ENCODE measurements at regions not wholly inside any gene's neighbourhood (a gene's known extent, or its start where the extent isn't known, plus 50 kb on each side); places are given as distances from the start of the nearest gene placed in this dataset.

DNA sequence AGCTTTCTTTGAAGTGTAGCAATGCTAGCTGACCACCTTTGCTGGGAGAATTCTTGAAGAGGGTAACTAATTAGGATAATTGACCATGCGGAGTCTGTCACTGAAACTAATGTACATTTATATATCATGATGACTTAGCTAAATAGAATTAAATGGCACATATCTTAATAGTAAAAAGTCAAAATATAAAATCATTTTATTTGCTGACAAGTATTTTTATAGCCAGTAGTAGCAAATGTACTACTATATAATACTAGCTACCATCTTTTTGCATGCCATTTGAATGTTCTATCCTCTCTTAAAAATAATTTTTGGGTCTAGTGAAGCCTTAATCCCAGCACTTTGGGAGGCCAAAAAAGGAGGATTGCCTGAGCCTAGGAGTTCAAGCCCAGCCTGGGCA, 605.8 kb upstream of the COX7C start:
- no peak for DNase-seq (ENCODE audit: low read depth)

DNA sequence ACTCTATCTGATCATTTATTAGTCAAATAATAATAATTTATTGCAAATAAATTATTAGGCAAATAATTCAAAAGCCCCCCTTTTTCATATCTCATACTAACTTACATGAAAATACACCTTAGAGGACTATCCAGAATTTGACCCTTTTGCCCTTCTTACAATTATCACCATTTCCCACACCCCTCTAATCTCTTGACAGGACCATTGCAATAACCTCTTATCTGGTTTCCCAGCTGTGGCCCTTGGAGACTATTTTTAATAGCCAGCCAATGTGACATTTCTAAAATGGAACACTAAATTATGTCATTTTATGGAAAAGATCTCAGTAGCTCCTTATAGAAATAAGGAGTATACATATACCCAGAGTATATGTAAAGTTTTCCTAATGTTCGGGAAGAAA, 588.4 kb upstream of the COX7C start:
- no peak for DNase-seq (ENCODE audit: low read depth)

DNA sequence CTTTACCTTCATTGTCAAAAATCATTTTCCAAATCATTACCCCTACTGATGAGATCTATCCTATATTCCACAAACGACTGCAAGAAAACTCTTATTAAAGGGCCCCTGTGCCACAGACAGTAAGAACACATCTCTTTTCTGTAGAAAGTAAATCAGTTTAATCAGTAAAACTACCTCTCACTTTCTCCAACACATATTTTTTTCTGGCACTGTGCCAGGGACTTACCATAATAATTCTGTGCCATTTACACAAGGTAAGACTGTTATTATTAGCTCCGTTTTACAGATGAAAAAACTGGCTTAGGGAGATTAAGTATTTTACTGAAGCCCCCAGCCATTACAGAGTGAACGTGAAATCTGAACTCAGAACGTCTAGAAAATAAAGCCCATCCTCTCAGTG, 587.0 kb upstream of the COX7C start:
- DNase-seq (ENCODE audit: low read depth) = no peak

DNA sequence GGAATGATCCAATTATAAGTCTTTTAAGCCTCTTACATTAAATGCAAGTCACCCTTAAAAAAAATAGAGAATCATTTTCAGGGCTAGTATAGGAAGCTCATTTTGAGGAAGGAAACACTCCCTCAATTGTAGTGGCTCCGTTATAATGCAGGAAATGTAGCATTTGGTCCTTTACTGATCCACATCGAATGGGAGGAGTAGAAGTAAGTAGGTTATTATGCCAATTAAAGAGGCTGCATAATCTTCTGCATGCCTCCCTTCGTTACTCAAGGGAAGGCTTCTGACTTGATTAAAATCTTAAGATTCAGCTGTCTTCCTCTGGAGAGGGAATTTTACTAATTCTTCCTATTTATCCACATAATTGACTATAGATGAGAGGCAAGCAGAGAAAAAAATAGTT, 579.2 kb upstream of the COX7C start:
- DNase-seq (ENCODE audit: low read depth) = no peak

DNA sequence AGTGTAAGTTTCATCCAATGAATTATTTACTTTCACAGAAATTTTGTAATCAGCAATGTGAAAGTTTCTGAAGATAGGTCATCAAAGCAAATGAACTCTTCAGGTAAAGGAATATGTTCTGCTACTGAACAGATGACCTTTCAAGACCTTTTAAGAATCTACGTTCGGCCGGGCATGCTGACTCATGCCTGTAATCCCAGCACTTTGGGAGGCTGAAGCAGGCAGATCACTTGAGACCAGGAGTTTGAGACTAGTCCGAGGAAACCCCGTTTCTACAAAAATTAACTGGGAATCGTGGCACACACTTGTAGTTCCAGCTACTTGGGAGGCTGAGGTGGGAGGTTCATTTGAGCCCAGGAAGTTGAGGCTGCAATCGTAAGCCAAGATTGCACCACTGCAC, 578.4 kb upstream of the COX7C start:
- no peak for DNase-seq (ENCODE audit: low read depth)

DNA sequence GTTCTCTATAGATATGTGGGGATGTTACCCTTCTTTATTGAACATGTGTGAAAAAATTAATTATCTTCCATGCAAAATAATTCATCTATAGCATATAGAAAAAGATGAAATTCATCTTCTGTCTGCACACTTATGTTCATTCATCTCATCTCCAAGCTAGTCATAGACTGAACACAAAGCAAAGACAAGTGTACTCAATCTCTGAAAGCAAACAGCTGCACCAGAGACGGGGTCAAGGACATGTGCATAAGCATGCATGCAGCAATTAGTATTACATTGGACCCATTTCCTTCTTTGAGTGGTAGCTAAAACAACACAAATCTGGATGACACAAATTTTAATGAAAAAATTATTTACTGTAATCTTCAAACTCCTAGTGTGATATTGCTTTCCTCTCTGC, 547.0 kb upstream of the COX7C start:
- no peak for DNase-seq (ENCODE audit: low read depth)

DNA sequence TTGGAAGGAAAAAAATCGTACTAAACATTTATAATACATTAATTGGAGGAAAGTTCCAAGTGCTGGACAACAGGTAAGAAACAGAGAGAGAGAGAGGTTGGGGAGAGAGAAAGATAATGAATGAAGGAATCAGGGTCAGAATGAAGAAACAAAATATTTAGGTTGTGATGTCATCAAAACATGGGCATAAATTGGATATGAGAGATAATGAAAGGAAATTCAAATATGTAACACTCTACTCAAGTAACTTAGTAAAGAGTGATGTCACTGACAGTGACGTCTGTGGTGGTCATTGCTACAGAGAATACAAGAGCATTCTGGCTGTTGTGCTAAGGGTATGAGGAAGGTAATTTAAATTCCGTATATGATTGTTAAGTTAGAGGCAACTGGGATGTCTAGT, 543.4 kb upstream of the COX7C start:
- no peak for DNase-seq (ENCODE audit: low read depth)

DNA sequence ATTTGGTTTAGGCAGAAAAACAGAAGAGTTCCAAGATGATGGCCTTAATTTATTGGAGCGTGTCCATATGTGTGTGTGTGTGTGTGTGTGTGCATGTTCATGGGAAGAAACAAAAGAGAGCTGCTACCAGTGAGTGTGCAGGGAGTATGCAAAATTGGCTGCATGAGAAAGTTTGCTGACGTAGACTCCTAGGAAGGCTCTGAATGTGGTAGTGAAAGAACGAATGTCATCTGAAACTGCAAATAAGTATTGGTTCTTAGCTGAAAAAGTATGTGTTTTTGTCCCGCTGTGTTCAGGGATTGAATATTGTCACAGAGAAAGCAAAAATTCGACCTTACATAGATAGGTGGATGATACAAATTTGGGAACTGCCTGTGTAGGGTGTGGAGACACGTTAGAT, 542.6 kb upstream of the COX7C start:
- no peak for DNase-seq (ENCODE audit: low read depth)

DNA sequence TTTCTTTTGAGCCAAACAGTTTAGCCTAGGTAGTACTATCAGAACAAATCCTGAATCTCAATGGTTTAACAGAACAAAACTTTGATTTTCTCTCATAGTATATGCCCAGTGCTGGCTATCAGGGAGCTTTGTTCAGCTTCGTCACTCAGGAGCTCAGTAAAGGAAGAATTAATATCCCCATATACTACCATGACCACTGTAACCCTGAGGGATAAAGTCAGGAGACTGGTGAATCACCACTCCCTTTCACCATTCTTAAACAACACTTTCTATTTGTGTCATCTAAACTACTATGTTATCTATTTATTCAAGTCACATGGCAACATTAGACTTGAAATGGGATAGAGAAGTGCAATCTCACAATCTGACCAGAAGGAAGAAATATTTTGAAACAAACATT, 522.6 kb upstream of the COX7C start:
- no peak for DNase-seq (ENCODE audit: low read depth)

DNA sequence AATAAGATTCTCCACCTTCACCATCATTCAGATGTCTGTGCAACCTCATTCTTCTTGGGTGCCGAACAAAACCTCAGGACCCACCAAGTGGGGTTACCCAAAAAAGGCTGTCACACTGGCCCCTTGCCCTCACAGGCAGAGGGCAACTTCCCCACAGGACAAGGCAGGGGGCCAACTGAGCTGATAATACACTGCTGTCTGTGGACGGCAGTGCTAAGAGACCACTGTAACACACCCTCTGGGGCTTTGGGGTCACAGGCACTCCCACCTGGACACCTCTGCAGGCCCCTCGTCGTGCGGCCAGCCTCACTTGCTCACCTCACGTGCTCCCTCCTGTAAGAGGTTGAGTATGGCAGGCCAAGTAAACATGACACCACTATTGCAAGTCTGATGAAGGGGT, 515.8 kb upstream of the COX7C start:
- DNase-seq (ENCODE audit: low read depth) = no peak

DNA sequence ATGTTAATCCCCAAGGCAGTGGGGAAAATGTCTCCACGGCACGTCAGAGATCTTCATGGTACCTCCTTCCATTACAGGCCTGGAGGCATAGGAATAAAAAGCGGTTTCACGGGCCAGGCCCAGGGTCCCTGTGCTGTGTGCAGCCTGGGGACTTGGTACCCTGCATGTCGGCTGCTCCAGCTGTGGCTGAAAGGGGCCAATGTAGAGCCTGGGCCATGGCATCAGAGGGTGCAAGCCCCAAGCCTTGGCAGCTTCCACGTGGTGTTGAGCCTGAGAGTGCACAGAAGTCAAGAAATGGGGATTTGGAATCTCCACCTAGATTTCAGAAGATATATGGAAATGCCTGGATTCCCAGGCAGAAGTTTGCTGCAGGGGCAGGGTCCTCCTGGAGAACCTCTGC, 508.9 kb upstream of the COX7C start:
- DNase-seq (ENCODE audit: low read depth) = no peak

DNA sequence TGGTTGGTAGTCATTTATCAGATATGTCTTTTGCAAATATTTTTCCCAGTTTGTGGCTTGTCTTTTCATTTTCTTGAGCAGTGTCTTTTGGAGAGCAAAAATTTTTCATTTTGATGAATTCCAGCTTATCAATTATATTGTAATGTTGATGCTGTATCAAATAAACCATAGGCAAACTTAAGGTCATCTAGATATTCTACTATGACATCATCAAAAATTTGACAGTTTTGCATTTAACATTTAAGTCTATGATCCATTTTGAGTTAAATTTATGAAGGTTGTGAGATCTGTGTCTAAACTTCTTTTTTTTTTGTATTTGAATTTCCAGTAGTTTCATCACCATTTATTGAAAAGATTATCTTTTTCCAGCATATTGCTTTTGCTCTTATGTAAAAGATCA, 505.5 kb upstream of the COX7C start:
- no peak for DNase-seq (ENCODE audit: low read depth)

DNA sequence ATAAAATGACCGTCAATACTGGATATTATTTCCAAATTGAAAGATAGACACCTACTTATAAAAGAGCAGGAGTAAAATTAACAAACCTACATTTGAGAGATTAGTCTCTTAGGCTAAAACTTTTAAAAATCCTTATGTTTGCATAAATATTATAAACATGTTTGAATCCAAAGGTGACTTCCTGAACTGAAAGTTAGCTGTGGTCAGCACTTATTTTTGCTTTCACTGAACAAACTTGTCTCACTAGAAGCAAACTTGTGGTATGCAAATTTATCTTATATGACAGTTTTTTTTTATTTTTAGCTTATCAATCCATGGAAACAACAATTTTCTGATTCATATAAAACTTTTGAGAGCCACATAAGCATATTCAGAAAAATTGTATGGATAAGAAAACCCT, 502.6 kb upstream of the COX7C start:
- DNase-seq (ENCODE audit: low read depth) = no peak

DNA sequence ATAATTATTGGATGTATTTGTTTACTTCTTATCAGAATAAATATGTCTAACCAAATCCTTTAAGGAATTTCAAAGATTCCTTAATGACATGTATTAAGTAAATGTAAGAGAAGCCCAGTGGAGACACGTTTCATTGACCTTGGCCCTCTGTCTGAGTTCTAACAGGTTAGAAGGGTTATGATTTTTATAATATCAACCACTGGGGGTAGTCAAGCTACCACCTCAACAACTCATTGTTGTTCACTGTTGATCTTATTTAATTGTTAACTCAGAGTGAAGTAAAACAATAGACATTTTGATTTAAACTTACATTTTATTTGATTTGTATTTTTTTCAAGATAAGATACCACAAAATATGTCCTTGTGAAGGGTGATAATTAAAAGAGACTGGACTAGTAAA, 499.2 kb upstream of the COX7C start:
- no peak for DNase-seq (ENCODE audit: low read depth)

DNA sequence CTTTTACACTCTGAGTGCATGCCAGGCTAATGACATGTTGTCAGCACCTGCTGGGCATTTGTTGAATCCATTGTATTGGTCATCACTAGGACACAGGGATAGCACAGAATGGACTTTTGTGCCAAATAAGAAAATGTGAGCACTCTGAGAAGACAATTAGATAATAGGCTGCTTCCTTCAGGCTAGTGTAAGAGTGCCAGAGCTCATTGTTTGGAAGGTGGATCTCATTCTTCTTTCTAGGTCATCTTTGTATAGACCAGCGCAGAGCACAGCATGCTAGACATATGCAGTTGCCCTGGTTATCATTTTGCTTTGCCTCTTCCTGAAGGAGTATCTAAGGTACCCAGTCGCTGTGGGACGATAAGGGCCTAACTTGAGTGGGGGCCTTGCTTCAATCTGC, 493.4 kb upstream of the COX7C start:
- DNase-seq (ENCODE audit: low read depth) = no peak

DNA sequence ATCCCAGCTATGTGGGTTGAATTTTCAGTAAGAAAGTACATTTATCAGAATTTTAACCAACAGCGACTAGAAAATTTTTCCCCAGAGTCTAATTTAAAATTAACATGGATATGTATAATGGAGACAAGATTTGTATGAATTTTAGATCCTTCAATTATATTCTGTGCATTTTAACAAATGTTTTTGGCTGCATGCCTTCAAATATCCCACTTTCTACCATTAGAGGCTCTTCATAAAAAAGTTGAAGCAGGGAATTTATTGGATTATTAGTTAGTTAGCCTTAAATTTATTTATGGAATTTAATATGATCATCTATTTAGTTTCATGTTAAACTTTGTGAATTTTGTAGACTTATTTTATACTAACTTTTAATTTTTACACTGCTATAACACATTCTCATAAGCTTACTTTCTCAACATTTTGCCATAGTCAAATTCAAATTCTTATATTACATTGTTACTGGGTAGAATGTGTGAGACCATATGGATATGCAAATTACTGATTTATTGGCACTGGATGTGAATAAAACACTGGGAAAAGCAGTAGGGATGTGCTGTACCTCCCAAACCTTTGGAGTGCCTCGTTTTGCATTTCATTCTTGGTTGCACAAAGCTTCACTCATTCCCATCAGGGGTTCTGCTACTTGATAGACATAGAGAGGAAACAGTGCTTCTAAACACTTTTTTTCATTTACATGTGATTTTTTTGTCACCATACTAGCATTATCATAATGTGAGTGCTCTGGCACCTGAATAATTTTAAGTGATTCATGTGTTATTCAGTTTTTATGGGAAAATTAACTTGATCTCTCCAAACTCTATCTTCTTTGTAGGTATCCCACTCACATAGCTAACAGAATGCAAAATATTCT, 491.8 kb upstream of the COX7C start:
- DNase-seq (ENCODE audit: low read depth) = no peak

DNA sequence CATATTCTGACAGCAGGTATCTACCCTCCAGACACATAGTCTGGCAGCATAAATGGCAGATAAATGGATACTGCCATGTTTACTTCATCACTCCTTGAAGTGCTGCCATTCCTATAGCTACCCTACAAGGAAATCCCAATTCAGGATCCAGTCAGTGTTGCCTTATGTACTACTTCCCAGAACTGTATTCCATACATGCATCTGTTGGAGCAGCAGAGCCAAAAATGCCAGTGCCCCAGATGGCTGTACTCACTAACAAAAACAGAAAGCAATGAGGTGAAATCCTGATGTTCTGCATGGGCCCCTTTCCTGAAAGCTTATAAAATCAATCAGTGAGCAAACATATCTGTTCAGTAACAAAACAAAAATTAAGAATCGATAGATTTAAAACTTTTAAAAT, 490.0 kb upstream of the COX7C start:
- DNase-seq (ENCODE audit: low read depth) = no peak

DNA sequence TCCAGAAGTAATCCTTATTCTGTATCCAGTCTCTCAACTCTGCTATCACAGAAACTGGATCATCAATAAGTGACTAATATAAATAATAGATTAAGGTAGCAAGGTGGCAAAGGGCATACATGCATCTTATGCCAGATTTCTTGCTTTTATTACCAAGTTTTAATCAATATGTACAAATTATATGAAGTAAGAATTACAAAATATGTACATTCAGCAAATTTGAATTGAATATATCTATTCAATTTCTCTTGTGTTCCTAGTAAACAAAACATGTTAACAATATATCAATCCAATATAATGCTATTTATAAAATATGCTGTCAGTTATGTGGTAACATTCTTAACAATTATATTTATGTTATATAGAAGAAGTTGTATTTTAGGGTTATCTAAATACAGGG, 488.7 kb upstream of the COX7C start:
- no peak for DNase-seq (ENCODE audit: low read depth)

DNA sequence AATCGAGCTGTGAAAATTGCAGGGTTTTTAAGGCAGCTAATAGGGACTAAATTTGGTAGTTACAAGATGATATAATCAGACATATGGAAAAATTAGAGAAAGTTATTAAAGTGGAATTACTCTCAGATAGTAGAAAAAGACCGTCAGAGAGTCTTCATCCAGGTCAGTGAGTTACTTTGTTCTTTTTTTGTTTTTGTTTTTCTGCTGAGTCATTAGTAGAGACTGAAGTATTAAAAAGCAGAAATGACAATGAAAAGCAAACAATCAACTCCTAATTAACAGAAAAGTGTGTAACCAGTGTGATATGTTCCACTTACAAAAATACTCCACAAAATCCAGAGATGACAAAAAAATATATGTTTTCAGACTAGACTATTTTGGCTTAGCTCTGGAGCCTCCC, 480.4 kb upstream of the COX7C start:
- no peak for DNase-seq (ENCODE audit: low read depth)

DNA sequence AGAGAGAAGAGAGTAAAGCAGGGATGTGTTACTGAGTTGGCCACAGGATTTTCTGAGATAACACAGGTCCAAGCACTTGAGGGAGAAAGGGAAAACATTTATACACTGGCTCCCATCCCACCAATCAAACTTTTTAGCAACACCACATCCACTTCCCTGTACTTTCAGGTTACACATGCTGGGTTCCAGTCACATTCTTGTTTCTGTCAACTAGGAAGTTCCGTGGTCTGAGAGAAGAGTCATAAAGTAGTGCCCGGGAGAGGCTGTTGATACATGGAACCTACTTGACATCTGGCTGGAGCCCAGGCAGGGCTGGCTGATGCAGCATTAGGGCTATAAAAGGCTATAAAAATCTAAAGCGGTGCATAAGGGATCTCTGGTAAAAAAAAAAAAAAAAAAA, 473.9 kb upstream of the COX7C start:
- DNase-seq (ENCODE audit: low read depth) = no peak

DNA sequence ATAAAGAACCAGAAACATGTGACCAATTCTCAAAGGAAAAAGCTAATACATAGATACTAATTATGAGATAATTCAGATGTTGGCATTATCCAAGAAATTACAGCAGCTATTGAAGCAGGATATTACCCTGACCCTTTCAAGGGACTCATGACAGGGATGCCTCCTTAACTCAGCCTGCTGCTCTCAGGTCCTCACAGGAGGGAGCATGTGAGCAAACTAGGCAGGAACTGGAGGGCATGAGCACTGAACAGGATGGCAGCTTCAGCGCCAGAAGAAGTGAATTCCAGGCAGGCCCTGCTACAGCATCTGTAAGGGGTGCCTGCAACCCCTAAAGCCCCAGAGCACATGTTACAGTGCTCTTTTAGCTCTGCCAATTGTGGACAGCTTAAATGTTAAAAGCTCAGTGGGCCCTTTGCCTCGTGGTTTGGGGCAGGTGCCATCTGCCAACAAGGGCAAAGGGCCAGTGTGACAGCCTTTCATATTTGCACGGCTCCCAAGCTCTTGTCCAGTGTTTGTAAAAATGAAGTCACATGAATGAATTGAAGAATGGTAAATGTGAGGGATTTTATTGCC, 464.7 kb upstream of the COX7C start:
- DNase-seq (ENCODE audit: low read depth) = no peak

DNA sequence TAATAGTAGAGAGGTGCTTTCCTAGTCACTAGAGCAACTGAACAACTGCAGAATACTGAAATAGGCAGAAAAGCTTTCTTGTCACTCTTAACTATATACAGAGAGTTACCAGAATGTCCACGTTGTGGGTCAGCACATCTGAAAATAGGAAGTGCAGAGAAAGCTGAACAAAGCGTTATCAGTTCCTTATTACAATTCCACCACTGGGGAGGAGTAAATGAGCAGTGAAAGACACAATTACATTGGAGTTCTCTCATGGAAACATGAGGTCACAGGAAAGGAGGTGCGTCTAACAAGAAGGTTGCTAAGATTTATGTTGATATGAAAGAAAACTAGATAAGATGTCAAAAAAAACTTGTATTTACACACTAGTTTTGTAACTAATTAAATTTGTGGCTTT, 461.9 kb upstream of the COX7C start:
- no peak for DNase-seq (ENCODE audit: low read depth)

DNA sequence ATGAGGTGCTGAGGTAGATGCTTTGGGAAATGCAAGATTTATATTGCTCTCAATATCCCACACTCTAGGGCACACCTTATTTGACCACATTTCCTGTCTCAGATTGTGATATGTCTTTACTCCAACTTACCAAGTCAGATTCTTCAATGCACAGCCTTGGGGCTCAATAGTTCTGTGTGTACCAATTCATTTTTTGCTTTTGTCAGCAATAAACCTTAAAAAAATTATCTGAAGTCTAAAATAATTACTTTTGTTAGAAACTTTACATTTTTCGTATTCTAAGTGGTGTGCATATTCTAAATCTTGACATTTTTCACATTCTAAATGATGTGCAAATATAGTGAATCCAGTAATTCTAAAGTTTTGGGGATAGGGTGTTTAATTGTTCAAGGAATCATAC, 447.5 kb upstream of the COX7C start:
- DNase-seq (ENCODE audit: low read depth) = no peak

DNA sequence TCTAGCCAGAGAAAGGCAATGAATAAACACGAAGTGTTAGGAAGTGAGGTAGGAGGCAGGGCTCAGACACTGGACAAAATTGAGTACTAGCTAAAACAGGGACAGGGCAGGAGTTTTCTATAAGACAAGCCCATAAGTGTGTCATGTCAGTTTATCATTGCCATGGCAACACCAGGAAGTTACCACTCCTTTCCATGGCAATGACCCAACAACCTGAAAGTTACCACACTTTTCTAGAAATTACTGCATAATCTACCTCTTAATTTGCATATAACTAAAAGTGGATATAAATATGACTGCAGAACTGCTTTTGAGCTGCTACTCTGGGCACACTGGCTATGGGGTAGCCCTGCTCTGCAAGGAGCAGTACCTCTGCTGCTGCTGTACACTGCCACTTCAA, 442.5 kb upstream of the COX7C start:
- DNase-seq (ENCODE audit: low read depth) = peak; percentile 2

Measured in renal cortical epithelial cell (primary cell).